ENCODE measurements at regions not wholly inside any gene's neighbourhood (a gene's known extent, or its start where the extent isn't known, plus 50 kb on each side); places are given as distances from the start of the nearest gene placed in this dataset.

DNA sequence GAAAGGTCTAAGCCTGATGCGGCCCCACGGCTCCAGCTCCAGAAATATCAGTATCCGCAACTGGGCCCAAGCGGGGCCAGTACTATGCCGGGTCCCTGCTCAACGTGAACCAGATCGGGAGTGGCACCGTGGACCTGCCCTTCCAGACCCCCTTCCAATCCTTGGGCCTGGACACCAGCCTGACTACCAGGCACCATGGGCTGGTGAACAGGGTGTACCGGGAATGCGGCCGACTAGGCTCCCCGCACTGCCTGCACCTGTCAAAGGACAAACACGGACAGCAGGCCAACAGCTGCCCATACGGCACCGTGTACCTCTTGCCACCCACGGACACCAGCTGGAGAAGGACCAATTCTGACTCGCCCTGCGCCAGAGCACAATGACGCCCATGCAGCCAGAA, 1196.9 kb upstream of the CHAC2 start:
- Mint-ChIP-seq H3K36me3 (ENCODE audit: insufficient read depth in 2 of 2) (peaks cover 4 to 6% of the 10 kb centered on the region in 2 donors), H3K9me3 (peaks cover 11 to 21% of the 10 kb centered on the region in 2 donors), H3K27ac (no peak overlapping the region), H3K4me3 (no peak overlapping the region), H3K27me3 (ENCODE audit: low read depth) (no peaks in the 10 kb centered on the region), H3K4me1 (ENCODE audit: low read depth) (no peaks in the 10 kb centered on the region)
- DNase-seq (no peak), ATAC-seq (replicated peaks in 1 of 2) (no peak)

DNA sequence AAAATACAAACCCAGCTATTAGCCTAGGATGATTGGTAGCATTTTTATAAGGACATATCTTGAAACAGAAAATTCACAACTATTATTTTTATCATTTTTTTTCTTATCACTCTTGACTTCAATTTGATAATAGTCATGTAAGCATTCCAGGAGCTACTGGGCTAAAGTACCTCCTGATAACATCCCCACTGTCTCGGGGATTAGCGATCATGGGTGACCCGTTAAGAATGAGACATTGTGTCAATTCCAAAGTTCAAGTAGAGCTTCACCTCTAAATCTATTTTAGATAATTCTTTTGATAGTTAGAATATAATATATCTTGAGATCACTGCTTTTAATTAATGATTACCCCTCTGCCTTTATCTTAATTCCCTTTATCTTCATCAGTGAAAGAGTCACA, 1204.5 kb upstream of the CHAC2 start:
- ATAC-seq (replicated peaks in 1 of 2): no peak
- no peak for DNase-seq
- H3K4me3 Mint-ChIP-seq: no peak overlapping the region
- no peak overlapping the region for H3K27ac Mint-ChIP-seq
- no peaks in the 10 kb centered on the region for H3K36me3 Mint-ChIP-seq (ENCODE audit: insufficient read depth in 2 of 2)
- H3K4me1 Mint-ChIP-seq (ENCODE audit: low read depth): no peaks in the 10 kb centered on the region
- H3K9me3 Mint-ChIP-seq: peaks cover 0 to 8% of the 10 kb centered on the region in 2 donors
- H3K27me3 Mint-ChIP-seq (ENCODE audit: low read depth): no peaks in the 10 kb centered on the region

DNA sequence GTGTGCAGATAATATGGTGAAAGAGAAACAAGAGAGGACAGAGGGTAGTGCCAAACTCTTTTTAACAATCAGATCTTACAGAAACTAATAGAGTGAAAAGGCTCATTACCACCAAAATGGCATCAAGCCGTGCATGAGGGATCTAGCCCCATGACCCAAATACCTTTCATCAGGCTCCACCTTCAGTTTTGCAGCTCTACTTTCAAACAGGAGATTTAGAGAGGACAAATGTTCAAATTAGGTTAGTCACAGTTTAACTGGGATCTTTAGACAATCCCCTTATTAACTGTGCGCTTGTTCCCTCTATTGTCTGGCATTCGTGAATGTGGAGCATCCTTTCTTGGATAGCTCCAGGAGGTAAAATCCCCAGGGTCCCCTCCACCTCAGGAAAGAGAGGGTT, 1209.3 kb upstream of the CHAC2 start:
- ATAC-seq (replicated peaks in 1 of 2) (no peak), DNase-seq (no peak)
- peaks cover under 1 to 6% of the 10 kb centered on the region in 2 donors for H3K9me3 Mint-ChIP-seq
- H3K36me3 Mint-ChIP-seq (ENCODE audit: insufficient read depth in 2 of 2): no peaks in the 10 kb centered on the region
- H3K4me3 Mint-ChIP-seq: no peak overlapping the region
- no peaks in the 10 kb centered on the region for H3K27me3 Mint-ChIP-seq (ENCODE audit: low read depth)
- H3K27ac Mint-ChIP-seq: no peak overlapping the region
- no peaks in the 10 kb centered on the region for H3K4me1 Mint-ChIP-seq (ENCODE audit: low read depth)

DNA sequence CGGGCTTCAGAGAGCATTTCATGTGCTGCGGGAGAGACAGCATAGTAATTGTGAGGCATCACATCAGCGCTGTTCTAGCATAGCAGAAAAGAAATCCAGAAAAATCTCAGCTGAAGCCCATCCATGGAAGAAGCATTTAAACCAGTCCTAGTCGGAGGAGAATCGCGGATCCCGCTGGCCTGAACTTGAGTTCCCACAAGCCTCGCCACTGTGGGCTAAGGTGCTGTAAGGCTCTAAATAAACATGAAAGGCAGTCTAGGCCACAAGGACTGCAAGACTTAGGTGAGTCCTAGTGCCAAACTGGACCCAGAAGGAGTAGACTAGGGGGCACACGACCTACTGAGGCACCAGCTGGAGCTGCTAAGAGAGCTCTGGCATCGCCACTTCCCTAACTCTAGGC, 1225.3 kb upstream of the CHAC2 start:
- Mint-ChIP-seq H3K36me3 (ENCODE audit: insufficient read depth in 2 of 2) (peaks cover 0 to 1% of the 10 kb centered on the region in 2 donors), H3K27me3 (ENCODE audit: low read depth) (no peaks in the 10 kb centered on the region), H3K4me3 (no peak overlapping the region), H3K27ac (no peak overlapping the region), H3K4me1 (ENCODE audit: low read depth) (no peaks in the 10 kb centered on the region), H3K9me3 (peaks cover 2 to 13% of the 10 kb centered on the region in 2 donors)
- DNase-seq: no peak
- no peak for ATAC-seq (replicated peaks in 1 of 2)

DNA sequence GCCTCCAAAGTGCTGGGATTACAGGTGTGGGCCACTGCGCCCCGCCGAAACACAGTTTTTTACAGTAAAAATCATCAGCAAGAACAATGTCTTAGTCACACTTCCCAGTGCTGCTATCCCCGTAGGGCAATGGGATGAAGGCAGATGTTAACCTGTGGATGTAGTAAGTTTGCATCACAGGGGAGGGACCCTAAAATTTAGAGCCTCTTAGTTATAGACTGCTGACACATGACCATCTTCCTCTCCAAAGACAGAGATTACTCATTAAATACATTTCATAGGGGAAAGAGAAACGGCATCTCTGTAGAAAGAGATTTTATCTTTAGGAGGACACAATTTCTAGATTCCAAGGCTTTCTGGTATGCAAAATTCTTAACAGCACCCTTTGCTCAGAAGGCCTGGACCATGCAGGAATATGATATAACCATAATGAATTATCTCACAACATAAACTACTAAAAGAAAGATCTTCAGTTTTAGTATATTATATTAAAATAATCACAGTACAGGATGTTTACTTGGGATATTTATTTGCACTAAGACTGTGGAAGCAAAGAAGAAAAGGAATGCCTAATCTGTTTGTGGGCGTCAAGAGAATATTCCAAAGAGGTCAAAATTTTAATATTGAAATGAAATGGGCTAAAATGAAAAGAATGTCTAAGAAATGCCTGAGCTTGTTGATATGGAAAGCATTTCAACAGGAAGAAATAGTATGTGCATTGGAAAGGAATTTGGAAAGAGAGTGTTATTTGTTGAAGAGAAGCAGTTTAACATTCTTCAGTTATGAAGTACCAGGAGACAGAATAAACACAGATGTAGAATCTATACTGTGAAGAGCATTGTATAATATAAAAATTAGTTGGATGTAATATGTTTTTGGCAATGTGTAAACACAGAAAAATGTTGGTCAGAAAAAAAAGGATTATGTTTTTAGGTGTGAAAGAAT, 1228.3 kb upstream of the CHAC2 start:
- DNase-seq: no peak
- Mint-ChIP-seq H3K27ac (no peak overlapping the region), H3K4me3 (no peak overlapping the region), H3K27me3 (ENCODE audit: low read depth) (no peaks in the 10 kb centered on the region), H3K36me3 (ENCODE audit: insufficient read depth in 2 of 2) (no peaks in the 10 kb centered on the region), H3K9me3 (peaks cover 2 to 10% of the 10 kb centered on the region in 2 donors), H3K4me1 (ENCODE audit: low read depth) (no peaks in the 10 kb centered on the region)
- no peak for ATAC-seq (replicated peaks in 1 of 2)

DNA sequence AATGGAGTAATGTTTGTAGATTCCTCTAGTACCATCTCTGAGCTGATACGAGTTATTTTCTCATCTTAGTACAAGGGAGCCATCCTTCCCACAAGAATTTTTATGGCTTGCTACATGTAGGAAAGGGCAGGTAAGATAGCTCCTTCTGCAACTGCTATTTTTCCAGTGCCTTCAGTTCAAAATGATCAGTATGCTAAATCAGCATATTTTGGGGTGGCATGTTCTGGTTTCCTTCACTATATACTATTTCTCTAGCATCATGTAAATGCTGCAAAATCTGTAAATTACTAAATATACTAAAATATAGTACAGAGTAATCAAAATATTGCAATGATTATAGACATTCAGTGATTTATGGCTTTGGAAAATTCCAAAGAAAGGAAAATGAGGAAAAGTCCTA, 1230.0 kb upstream of the CHAC2 start:
- Mint-ChIP-seq H3K27ac (no peak overlapping the region), H3K4me3 (no peak overlapping the region), H3K9me3 (peaks cover 0 to 8% of the 10 kb centered on the region in 2 donors), H3K4me1 (ENCODE audit: low read depth) (no peaks in the 10 kb centered on the region), H3K27me3 (ENCODE audit: low read depth) (no peaks in the 10 kb centered on the region), H3K36me3 (ENCODE audit: insufficient read depth in 2 of 2) (no peaks in the 10 kb centered on the region)
- DNase-seq (no peak), ATAC-seq (replicated peaks in 1 of 2) (no peak)

DNA sequence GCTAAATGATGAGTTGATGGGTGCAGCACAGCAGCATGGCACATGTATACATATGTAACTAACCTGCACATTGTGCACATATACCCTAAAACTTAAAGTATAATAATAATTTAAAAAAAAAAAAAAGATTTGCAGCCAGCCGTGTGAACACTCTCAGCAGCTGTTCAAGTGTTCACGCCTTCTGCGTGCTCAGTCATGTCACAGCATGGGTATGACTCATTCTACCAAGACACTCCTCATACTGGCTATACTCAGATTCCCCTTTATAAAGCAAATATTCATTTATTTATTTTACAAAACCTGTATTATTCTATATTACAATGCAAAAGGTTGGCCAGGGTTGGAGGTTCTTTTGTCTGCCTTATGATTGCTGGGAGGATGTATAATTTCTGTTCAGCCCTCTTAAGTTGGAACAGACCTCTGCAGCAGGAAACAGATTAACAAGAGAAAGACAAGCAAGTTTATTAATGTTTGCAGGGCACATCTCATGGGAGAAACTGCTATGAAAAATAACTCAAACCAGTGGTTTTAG, 1230.6 kb upstream of the CHAC2 start:
- Mint-ChIP-seq H3K27me3 (ENCODE audit: low read depth) (no peaks in the 10 kb centered on the region), H3K4me3 (no peak overlapping the region)

DNA sequence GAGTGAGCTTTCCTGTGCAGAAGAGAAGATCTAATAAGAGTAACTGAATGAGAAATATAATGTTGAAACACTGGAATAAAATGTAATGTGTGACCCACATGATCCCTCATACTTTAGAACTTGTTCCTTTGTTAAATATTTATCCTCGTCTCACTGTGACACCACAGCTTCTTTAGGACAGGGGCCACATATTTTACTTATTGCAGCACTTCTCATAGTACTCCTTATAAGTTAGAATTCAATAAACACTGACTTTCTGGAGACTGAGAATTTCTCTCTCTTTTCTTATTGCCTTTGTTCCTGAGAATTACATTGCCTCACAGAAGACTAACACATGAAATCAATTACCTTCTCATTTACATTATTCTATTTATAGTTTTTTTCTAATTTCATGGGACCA, 1234.6 kb upstream of the CHAC2 start:
- DNase-seq (no peak), ATAC-seq (replicated peaks in 1 of 2) (no peak)
- Mint-ChIP-seq H3K9me3 (peaks cover 0 to 7% of the 10 kb centered on the region in 2 donors), H3K4me3 (no peak overlapping the region), H3K36me3 (ENCODE audit: insufficient read depth in 2 of 2) (peaks cover 0 to 2% of the 10 kb centered on the region in 2 donors), H3K4me1 (ENCODE audit: low read depth) (no peaks in the 10 kb centered on the region), H3K27ac (no peak overlapping the region), H3K27me3 (ENCODE audit: low read depth) (no peaks in the 10 kb centered on the region)

More for the DNA sequence above, 1230.6 kb upstream of the CHAC2 start:
- ATAC-seq (replicated peaks in 1 of 2): no peak
- DNase-seq: no peak
- Mint-ChIP-seq H3K36me3 (ENCODE audit: insufficient read depth in 2 of 2) (no peaks in the 10 kb centered on the region), H3K4me1 (ENCODE audit: low read depth) (no peaks in the 10 kb centered on the region), H3K9me3 (peaks cover 0 to 6% of the 10 kb centered on the region in 2 donors), H3K27ac (no peak overlapping the region)

DNA sequence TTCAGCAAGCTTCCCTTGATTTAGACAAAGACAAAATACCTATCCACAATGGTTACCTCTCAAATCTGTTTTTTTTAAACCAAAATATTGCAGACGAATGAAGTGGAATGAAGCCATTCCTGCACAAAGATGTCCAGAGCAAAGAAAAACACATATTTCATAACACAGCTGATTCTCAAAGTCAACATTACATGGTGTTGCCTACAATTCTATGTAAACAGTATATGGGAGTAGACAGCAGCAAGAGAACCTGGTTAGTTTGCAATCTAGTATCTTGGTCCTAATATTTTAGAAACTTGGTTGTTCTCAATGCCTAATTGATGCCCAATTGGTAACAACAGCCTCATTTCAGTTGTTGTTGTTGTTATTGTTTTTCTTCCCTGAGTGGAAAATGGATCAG, 1240.9 kb upstream of the CHAC2 start:
- no peak for DNase-seq
- Mint-ChIP-seq H3K27me3 (ENCODE audit: low read depth) (no peaks in the 10 kb centered on the region), H3K4me1 (ENCODE audit: low read depth) (no peaks in the 10 kb centered on the region), H3K27ac (no peak overlapping the region), H3K36me3 (ENCODE audit: insufficient read depth in 2 of 2) (peaks cover 0 to 2% of the 10 kb centered on the region in 2 donors), H3K9me3 (peaks cover 1 to 3% of the 10 kb centered on the region in 2 donors), H3K4me3 (no peak overlapping the region)
- no peak for ATAC-seq (replicated peaks in 1 of 2)

DNA sequence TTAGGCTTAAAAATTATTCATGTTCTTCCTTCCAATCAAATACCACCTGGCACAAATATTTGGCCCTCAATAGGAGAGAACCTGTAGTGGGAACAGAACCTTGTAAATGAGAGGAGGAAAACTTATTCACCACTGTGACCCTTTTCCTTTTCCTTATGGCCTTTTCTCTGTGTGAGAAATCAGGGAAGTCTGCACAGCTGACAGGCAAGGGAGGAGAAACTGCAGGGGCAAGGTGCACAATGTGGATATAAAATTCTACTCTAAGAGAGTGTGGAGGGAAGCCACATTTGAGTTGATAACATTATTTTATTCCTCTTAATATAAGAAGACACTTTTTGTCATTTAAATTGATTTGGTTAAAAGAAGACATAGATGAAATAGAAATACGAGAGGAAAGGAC, 1247.0 kb upstream of the CHAC2 start:
- ATAC-seq (replicated peaks in 1 of 2): no peak
- H3K27me3 Mint-ChIP-seq (ENCODE audit: low read depth): no peaks in the 10 kb centered on the region
- no peak for DNase-seq
- no peaks in the 10 kb centered on the region for H3K36me3 Mint-ChIP-seq (ENCODE audit: insufficient read depth in 2 of 2)
- H3K4me1 Mint-ChIP-seq (ENCODE audit: low read depth): no peaks in the 10 kb centered on the region
- no peak overlapping the region for H3K27ac Mint-ChIP-seq
- peaks cover 0 to 2% of the 10 kb centered on the region in 2 donors for H3K9me3 Mint-ChIP-seq
- H3K4me3 Mint-ChIP-seq: no peak overlapping the region

DNA sequence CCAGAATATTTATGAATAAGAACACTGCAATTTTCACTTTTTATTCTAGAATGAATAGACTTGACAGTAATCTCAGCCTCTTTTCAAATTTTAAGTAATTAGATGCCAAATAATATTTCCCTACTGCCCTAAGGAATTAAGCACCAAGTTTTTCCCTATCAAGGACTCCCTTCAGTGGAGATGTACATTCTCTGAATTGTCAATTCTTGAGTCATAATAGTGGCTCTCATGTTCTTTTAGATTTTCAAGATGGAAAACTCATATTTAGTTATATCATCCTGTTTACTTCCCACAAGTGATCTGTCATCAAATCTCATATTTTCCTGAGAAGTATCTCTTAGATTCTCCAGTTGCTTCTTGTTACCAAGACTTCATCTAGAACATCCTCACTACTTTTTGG, 1248.9 kb upstream of the CHAC2 start:
- no peaks in the 10 kb centered on the region for H3K4me1 Mint-ChIP-seq (ENCODE audit: low read depth)
- H3K27ac Mint-ChIP-seq: no peak overlapping the region
- DNase-seq (no peak), ATAC-seq (replicated peaks in 1 of 2) (no peak)
- H3K36me3 Mint-ChIP-seq (ENCODE audit: insufficient read depth in 2 of 2): no peaks in the 10 kb centered on the region
- H3K9me3 Mint-ChIP-seq: peaks cover 0 to 4% of the 10 kb centered on the region in 2 donors
- no peak overlapping the region for H3K4me3 Mint-ChIP-seq
- no peaks in the 10 kb centered on the region for H3K27me3 Mint-ChIP-seq (ENCODE audit: low read depth)

DNA sequence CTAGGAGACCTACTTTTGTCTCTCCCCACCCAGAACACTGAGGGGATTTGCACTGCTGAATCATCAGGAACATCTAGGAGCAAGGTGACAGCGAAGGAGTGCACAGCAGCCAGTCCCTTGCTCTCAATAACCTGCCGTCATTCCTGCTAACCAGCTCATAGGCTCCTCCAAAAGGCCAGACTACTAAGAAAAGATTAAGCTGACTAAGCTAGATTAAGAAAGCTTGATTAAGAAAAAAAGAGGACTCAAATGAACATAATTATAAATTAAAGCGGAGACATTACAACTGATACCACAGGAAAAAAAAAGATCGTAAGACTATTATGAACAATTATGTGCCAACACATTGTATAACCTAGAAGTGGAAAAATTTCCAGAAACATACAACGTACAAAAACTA, 1254.8 kb upstream of the CHAC2 start:
- no peak for ATAC-seq (replicated peaks in 1 of 2)
- no peaks in the 10 kb centered on the region for H3K27me3 Mint-ChIP-seq (ENCODE audit: low read depth)
- no peak for DNase-seq
- H3K4me1 Mint-ChIP-seq (ENCODE audit: low read depth): no peaks in the 10 kb centered on the region
- no peaks in the 10 kb centered on the region for H3K36me3 Mint-ChIP-seq (ENCODE audit: insufficient read depth in 2 of 2)
- H3K27ac Mint-ChIP-seq: no peak overlapping the region
- no peak overlapping the region for H3K4me3 Mint-ChIP-seq
- peaks cover 0 to 5% of the 10 kb centered on the region in 2 donors for H3K9me3 Mint-ChIP-seq

DNA sequence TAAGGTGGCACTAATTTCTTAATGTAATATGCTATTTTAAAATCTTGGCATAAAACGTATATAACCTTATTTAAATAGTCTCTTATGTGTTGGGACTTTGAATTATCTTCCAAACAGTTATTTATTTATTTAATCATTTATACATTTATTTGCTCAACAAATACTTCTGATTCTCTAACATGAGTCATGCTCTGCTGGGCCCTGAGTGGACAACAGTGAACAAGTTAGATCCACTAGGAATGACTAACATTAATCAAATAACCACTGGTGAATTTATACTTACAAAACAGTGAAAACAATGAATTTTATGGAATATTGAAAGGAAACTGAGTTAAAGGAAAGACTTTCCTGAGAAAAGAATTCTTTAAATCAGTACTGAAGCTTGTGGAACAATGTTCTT, 1257.2 kb upstream of the CHAC2 start:
- DNase-seq (no peak), ATAC-seq (replicated peaks in 1 of 2) (no peak)
- H3K9me3 Mint-ChIP-seq: peaks cover 2 to 6% of the 10 kb centered on the region in 2 donors
- H3K27me3 Mint-ChIP-seq (ENCODE audit: low read depth): no peaks in the 10 kb centered on the region
- H3K36me3 Mint-ChIP-seq (ENCODE audit: insufficient read depth in 2 of 2): no peaks in the 10 kb centered on the region
- no peaks in the 10 kb centered on the region for H3K4me1 Mint-ChIP-seq (ENCODE audit: low read depth)
- no peak overlapping the region for H3K27ac Mint-ChIP-seq
- no peak overlapping the region for H3K4me3 Mint-ChIP-seq

DNA sequence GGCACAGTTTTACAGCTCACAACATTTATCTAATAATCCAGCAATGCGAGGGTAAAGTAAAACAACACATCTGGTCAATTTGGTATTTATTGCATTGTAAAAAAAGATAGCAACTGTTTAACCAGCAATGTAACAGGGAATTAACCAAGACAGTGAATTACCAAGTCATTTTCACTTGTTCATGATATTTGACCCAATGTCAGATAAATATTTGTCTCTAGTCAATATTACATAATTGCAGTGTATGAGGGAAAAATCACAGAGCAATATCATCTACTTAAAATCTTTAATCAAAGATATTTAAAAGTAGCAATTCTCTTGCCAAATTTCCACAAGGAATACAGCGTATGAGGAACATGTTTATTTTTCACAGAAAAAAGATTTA, 1265.1 kb upstream of the CHAC2 start:
- DNase-seq (no peak), ATAC-seq (replicated peaks in 1 of 2) (no peak)
- peaks cover 2 to 6% of the 10 kb centered on the region in 2 donors for H3K9me3 Mint-ChIP-seq
- no peaks in the 10 kb centered on the region for H3K36me3 Mint-ChIP-seq (ENCODE audit: insufficient read depth in 2 of 2)
- H3K4me1 Mint-ChIP-seq (ENCODE audit: low read depth): no peaks in the 10 kb centered on the region
- H3K27me3 Mint-ChIP-seq (ENCODE audit: low read depth): no peaks in the 10 kb centered on the region
- H3K27ac Mint-ChIP-seq: no peak overlapping the region
- no peak overlapping the region for H3K4me3 Mint-ChIP-seq

Data from activated T-cell treated with anti-CD3 and anti-CD28 coated beads, Interleukin-2, amount 50 U/mL, for 72 hours (primary cell).